ENCODE measurements at regions not wholly inside any gene's neighbourhood (a gene's known extent, or its start where the extent isn't known, plus 50 kb on each side); places are given as distances from the start of the nearest gene placed in this dataset.

GRCh38 chr12:68478516-68479260 is 132.0 kb upstream of the RAP1B start:
- H3K27ac ChIP-seq (ENCODE audit: extremely low read depth, low read depth, low read length) = no peak overlapping the region

GRCh38 chr12:68479261-68479895 is 131.3 kb upstream of the RAP1B start:
- no peaks in the 10 kb centered on the region for H3K36me3 ChIP-seq (ENCODE audit: control insufficient read depth in 2 of 2, insufficient read depth in 1 of 2, low read length in 2 of 2)
- no peaks in the 10 kb centered on the region for H3K4me1 ChIP-seq (ENCODE audit: control insufficient read depth, insufficient read depth, low read length)
- H3K9me3 ChIP-seq (ENCODE audit: control insufficient read depth, insufficient read depth, low read depth, low read length) = no peaks in the 10 kb centered on the region
- POLR2A ChIA-PET = no interaction called here
- CTCF ChIA-PET = interaction anchor here (0.9 kb wide), 1 partner anchor 48 kb away, joined by 4 read pairs; no protein-coding TSS in a partner anchor
- no peak overlapping the region for H3K4me3 ChIP-seq (ENCODE audit: low read depth, low read length)
- TF ChIP-seq ZNF140 (tag by site-specific recombination; IDR thresholded peaks at IDR 0.05) = no peak
- TF ChIP-seq ZSCAN30 (tag by site-specific recombination; IDR thresholded peaks at IDR 0.05) = no peak
- TF ChIP-seq SP3 (tag by site-specific recombination; IDR thresholded peaks at IDR 0.05) = no peak
- TF ChIP-seq ZNF266 (tag by site-specific recombination; IDR thresholded peaks at IDR 0.05; ENCODE audit: low read depth) = no peak
- no peak for TF ChIP-seq HIC1 (tag by site-specific recombination; IDR thresholded peaks at IDR 0.05)
- no peak for TF ChIP-seq ZBTB8A (tag by site-specific recombination; IDR thresholded peaks at IDR 0.05)
- no peak for TF ChIP-seq ZNF555 (tag by site-specific recombination; conservative IDR thresholded peaks at IDR 0.05)
- no peak for TF ChIP-seq ZNF600 (tag by site-specific recombination; IDR thresholded peaks at IDR 0.05)
- no peak for TF ChIP-seq GLIS2 (tag by site-specific recombination; IDR thresholded peaks at IDR 0.05)
- no peak for TF ChIP-seq WT1 (tag by site-specific recombination; IDR thresholded peaks at IDR 0.05)
- no peak for TF ChIP-seq ZNF157 (tag by site-specific recombination; IDR thresholded peaks at IDR 0.05)
- no peak for TF ChIP-seq ZNF248 (tag by site-specific recombination; IDR thresholded peaks at IDR 0.05)
- no peak for TF ChIP-seq ZNF214 (tag by site-specific recombination; IDR thresholded peaks at IDR 0.05; ENCODE audit: borderline replicate concordance)
- TF ChIP-seq ZNF416 (tag by site-specific recombination; IDR thresholded peaks at IDR 0.05) = no peak
- no peak for TF ChIP-seq ZNF23 (tag by site-specific recombination; IDR thresholded peaks at IDR 0.05; ENCODE audit: borderline replicate concordance)
- TF ChIP-seq ZNF830 (tag by site-specific recombination; IDR thresholded peaks at IDR 0.05; ENCODE audit: low read depth) = no peak
- no peak for TF ChIP-seq ZFP41 (tag by site-specific recombination; IDR thresholded peaks at IDR 0.05; ENCODE audit: borderline replicate concordance)
- TF ChIP-seq ZNF677 (tag by site-specific recombination; IDR thresholded peaks at IDR 0.05) = no peak
- TF ChIP-seq ZNF184 (tag by site-specific recombination; IDR thresholded peaks at IDR 0.05) = no peak
- H3K27ac ChIP-seq (ENCODE audit: extremely low read depth, low read depth, low read length) = no peak overlapping the region

More at GRCh38 chr12:68478516-68479260, 132.0 kb upstream of the RAP1B start:
- Histone ChIP-seq H3K9me3 (ENCODE audit: control insufficient read depth, insufficient read depth, low read depth, low read length) (no peaks in the 10 kb centered on the region), H3K4me1 (ENCODE audit: control insufficient read depth, insufficient read depth, low read length) (no peaks in the 10 kb centered on the region), H3K4me3 (ENCODE audit: low read depth, low read length) (no peak overlapping the region), H3K36me3 (ENCODE audit: control insufficient read depth in 2 of 2, insufficient read depth in 1 of 2, low read length in 2 of 2) (no peaks in the 10 kb centered on the region)
- ChIA-PET POLR2A (no interaction called here), CTCF (interaction anchor here (0.7 to 0.9 kb wide), 2 partner anchors 48 to 118 kb away, joined by 4 read pairs; no protein-coding TSS in a partner anchor)
- TF ChIP-seq ATF2 (tag by site-specific recombination; IDR thresholded peaks at IDR 0.05; ENCODE audit: low read depth) = no peak
- no peak for TF ChIP-seq ZNF585B (tag by site-specific recombination; IDR thresholded peaks at IDR 0.05)
- no peak for TF ChIP-seq ZNF202 (tag by site-specific recombination; IDR thresholded peaks at IDR 0.05; ENCODE audit: borderline replicate concordance)
- TF ChIP-seq ZBTB11 (tag by site-specific recombination; conservative IDR thresholded peaks at IDR 0.05; ENCODE audit: low read depth) = no peak

Data from HEK293 (cell line).